AG09309 (cell line): ENCODE measurements at regions not wholly inside any gene's neighbourhood (a gene's known extent, or its start where the extent isn't known, plus 50 kb on each side); places are given as distances from the start of the nearest gene placed in this dataset.

ENCODE experiments used
- DNase-seq: peaks from one replicate; pipeline ENCODE4 v3.0.0-alpha.2; 2010; ENCODE audit warnings: low read depth
- H3K4me3 ChIP-seq: 2 replicates; pipeline ENCODE4 v1.5.1; 2011; ENCODE audit warnings: mild to moderate bottlenecking, low read depth, low read length, moderate library complexity; ENCODE audit not compliant: control insufficient read depth
- TF ChIP-seq, protein P1 (sequence below): IDR thresholded peaks from 2 replicates; pipeline ENCODE4 v1.5.1; 2011; ENCODE audit warnings: mild to moderate bottlenecking, low read depth, low read length, inconsistent platforms; ENCODE audit not compliant: insufficient read depth, control insufficient read depth; ENCODE audit errors: missing control alignments

DNA sequence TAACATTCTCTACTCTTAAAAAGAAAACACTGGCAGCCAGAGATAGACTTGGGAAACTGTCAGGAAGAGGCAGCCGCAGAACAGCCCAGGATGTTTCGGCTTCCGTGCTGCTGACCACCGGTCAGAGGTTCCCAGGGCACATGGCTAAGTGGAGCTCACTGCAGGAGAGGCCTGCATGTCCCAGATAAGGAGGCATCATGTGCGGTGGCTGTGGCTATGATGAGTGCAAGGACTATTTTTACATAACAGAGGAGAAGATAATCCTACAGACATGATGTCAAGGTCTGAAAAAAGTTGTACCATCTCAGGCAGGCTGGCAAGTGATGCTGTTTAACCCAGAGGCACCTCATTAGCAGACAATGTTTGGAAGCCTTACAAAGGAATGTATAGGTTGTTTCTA lies 252.3 kb downstream of the CYRIA start:
- TF ChIP-seq, protein P1, sequence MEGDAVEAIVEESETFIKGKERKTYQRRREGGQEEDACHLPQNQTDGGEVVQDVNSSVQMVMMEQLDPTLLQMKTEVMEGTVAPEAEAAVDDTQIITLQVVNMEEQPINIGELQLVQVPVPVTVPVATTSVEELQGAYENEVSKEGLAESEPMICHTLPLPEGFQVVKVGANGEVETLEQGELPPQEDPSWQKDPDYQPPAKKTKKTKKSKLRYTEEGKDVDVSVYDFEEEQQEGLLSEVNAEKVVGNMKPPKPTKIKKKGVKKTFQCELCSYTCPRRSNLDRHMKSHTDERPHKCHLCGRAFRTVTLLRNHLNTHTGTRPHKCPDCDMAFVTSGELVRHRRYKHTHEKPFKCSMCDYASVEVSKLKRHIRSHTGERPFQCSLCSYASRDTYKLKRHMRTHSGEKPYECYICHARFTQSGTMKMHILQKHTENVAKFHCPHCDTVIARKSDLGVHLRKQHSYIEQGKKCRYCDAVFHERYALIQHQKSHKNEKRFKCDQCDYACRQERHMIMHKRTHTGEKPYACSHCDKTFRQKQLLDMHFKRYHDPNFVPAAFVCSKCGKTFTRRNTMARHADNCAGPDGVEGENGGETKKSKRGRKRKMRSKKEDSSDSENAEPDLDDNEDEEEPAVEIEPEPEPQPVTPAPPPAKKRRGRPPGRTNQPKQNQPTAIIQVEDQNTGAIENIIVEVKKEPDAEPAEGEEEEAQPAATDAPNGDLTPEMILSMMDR, result no peak
- no peak overlapping the region for H3K4me3 ChIP-seq
- DNase-seq, result no peak

DNA sequence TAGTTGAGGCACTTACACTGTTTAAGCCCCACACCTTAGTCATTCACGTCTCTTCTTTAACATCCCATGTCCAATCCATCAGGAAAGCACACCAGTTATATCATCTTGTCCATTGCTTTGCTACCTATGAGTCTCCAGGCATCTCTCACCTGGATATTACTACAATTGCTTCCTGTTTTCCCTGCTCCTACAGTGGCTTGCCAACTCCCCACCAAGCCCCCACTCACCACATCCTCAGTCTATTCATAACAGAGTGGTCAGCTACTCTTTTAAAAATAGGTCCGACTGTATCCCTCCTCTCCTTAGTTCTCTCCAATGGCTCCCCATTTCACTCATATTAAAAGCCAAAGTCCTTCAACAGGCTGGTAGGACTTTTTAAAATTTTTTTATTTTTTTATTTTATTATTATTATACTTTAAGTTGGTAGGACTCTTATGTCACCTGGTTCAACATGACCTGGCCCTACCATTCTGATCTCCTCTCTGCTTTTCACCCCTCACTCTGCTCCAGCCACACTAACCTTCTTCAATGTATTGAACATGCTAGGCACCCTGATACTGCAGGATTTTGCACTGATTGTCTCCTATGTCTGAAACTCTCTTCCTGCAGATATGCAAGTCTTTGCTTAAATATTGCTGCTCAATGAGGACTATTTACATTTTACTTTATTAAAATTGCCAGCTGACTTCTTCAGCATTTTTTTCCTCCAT lies 253.2 kb downstream of the CYRIA start:
- TF ChIP-seq, protein P1, result no peak
- DNase-seq, result no peak
- H3K4me3 ChIP-seq, result no peak overlapping the region

DNA sequence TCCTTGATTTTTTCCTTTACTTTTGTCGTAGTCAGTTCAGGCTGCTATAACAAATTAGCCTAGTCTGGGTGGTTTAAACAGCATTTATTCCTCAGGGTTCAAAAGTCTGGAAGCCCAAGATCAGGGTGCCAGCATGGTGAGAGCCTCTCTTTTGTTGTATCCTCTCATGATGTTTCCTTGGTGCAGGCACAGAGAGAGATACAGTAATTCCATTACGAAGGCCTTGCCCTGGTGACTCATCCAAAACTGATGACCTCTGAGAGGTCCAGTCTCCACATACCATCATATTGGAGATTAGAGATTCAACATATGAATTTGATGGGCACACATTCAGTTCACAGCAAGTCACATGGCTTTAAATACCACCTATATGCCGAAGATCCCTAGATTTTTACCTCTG lies 253.8 kb downstream of the CYRIA start:
- TF ChIP-seq, protein P1, result no peak
- DNase-seq, result no peak
- H3K4me3 ChIP-seq, result no peak overlapping the region

DNA sequence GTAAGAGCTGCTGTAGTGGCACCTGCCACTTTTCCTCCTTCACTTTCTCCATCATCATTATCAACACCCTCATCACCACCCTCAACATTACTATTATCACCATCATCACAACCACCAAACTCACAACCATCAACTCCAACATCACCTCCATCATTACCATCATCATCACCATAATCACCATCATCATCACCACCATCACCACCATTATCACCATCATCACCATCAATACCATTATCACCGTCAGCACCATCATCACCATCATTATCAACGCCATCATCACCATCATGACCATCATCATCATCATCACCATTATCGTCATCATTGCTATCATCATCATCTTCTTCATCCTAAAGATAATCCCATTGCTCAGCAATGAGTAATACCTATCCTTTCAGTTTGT lies 255.8 kb downstream of the CYRIA start:
- H3K4me3 ChIP-seq, result no peak overlapping the region
- DNase-seq, result no peak
- TF ChIP-seq, protein P1, result no peak

DNA sequence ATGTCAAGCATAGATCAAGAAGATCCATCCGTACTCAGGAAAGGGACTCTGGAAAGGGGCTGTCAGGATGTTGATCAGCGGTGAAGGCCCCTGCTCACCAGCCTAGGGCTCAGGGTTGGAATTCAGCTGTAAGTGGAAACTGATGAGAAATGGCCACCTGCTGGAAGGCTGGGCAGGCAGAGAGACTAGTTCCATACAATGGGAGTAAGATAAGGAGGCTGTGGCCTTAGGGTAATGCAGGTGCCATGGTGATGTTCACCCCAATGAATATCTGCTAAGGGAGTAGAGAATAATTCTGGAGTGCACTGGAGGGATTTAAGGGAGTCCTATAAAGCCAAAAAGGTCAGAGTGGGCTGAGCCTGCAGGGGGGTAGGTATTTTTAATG lies 256.6 kb downstream of the CYRIA start:
- no peak overlapping the region for H3K4me3 ChIP-seq
- DNase-seq, result no peak
- TF ChIP-seq, protein P1, result no peak

DNA sequence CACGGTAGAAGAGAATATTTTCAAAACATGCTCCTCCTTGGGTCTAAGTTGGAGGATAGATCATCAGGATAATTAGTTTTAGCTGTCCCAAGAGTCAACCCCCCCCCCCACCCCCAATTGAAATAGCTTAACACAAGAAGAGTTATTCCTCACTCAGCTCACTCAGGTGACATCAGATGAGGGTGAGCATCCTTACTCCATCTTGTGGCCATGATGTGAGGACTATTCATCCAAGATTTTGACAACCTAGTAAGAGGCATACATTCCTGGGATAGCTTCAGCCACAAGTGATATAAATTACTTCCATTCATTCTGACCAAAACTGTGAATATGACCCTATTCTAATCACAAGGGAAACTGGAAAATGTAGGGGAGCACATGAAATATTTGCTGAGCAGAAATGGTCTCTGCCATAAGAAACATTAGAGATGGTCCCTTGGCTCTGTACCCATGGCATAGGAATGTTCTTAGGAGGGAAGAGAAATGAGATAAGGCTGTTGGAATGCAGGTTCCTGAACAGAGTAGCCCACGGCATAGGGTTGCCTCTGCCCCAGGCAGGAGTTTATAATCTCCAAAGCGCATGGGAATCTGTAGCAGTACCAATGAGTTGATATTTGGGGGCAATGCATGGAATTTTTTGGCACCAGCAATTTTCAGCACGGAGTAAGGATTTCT lies 257.2 kb downstream of the CYRIA start:
- TF ChIP-seq, protein P1, result no peak
- H3K4me3 ChIP-seq, result no peak overlapping the region
- DNase-seq, result no peak
